ENCODE measurements at regions not wholly inside any gene's neighbourhood (a gene's known extent, or its start where the extent isn't known, plus 50 kb on each side); places are given as distances from the start of the nearest gene placed in this dataset.

DNA sequence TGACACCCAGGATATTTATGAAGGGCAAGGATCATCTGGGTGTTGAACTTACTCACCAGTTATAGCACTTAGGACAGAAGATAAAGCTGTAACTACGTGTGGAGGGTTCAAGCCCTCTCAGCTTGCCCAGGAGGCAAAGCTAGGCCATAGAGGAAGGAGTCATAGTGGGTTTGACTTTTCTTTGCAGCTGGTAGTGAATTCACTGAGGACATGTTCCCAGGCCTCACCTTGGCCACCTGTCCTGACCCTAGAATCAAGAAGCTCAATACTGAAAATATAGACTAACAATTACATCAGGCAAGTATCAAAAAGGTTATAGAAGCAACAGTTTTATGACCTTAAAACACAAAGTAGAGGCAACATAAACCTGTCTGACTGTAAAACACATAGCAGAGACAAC, 1207.7 kb downstream of the SLITRK1 start:
- no peaks in the 10 kb centered on the region for H3K9me3 ChIP-seq (ENCODE audit: control insufficient read depth in 3 of 3, low read length in 3 of 3)
- H3K27me3 ChIP-seq (ENCODE audit: control insufficient read depth in 3 of 3, insufficient read depth in 3 of 3, low read length in 3 of 3), result no peaks in the 10 kb centered on the region
- no peaks in the 10 kb centered on the region for H3K36me3 ChIP-seq (ENCODE audit: control insufficient read depth in 3 of 3, insufficient read depth in 3 of 3, low read length in 3 of 3)
- H3K9ac ChIP-seq (ENCODE audit: low read depth in 1 of 3, low read length in 3 of 3), result no peak overlapping the region
- no peak overlapping the region for H3K27ac ChIP-seq (ENCODE audit: low read depth, low read length)
- H3K4me1 ChIP-seq (ENCODE audit: control insufficient read depth in 3 of 3, insufficient read depth in 3 of 3, low read length in 3 of 3), result no peaks in the 10 kb centered on the region
- no peak overlapping the region for H3K4me3 ChIP-seq (ENCODE audit: low read length in 3 of 3)

DNA sequence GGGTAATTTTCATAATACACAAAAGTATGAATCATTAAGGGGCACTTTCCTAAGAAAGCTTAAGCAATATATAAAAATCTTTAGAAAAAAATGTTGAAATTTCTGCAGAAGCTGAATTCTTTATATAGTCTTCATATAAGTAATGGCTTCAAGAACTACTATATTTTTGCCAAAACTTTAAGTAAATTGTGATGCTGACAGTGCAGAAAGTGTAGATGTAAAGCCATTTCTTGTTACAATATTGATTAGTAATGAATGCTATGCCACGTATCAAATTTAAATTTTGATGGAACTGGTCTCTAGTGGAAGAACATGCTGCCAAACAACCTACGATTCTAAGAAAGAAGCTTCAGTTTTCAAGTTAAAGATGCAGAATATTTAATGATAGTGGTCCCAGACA, 1210.0 kb downstream of the SLITRK1 start:
- no peak overlapping the region for H3K9ac ChIP-seq (ENCODE audit: low read depth in 1 of 3, low read length in 3 of 3)
- H3K27ac ChIP-seq (ENCODE audit: low read depth, low read length), result no peak overlapping the region
- H3K27me3 ChIP-seq (ENCODE audit: control insufficient read depth in 3 of 3, insufficient read depth in 3 of 3, low read length in 3 of 3), result no peaks in the 10 kb centered on the region
- H3K9me3 ChIP-seq (ENCODE audit: control insufficient read depth in 3 of 3, low read length in 3 of 3), result no peaks in the 10 kb centered on the region
- H3K4me3 ChIP-seq (ENCODE audit: low read length in 3 of 3), result no peak overlapping the region
- no peaks in the 10 kb centered on the region for H3K36me3 ChIP-seq (ENCODE audit: control insufficient read depth in 3 of 3, insufficient read depth in 3 of 3, low read length in 3 of 3)
- H3K4me1 ChIP-seq (ENCODE audit: control insufficient read depth in 3 of 3, insufficient read depth in 3 of 3, low read length in 3 of 3), result no peaks in the 10 kb centered on the region

DNA sequence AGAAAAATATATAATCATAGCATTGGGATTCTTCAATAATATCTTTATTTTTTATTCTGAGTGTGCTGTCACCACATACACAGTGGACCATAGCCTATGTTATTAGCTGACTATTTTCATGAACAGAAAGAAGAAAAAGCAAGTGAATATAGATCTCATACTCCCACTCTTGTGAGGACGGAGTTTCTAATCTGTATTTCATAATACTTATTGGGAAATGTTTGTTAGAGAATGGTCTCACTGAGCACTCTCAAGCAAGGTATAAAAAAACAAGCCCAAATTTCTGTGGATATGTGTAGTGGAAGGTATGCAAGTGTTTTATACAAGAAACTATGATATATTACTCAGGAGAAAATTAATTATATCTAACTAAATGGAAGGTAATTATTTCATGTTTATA, 1218.1 kb downstream of the SLITRK1 start:
- Histone ChIP-seq H3K4me1 (ENCODE audit: control insufficient read depth in 3 of 3, insufficient read depth in 3 of 3, low read length in 3 of 3) (no peaks in the 10 kb centered on the region), H3K36me3 (ENCODE audit: control insufficient read depth in 3 of 3, insufficient read depth in 3 of 3, low read length in 3 of 3) (no peaks in the 10 kb centered on the region), H3K4me3 (ENCODE audit: low read length in 3 of 3) (no peak overlapping the region), H3K27ac (ENCODE audit: low read depth, low read length) (no peak overlapping the region), H3K9ac (ENCODE audit: low read depth in 1 of 3, low read length in 3 of 3) (no peak overlapping the region), H3K9me3 (ENCODE audit: control insufficient read depth in 3 of 3, low read length in 3 of 3) (no peaks in the 10 kb centered on the region), H3K27me3 (ENCODE audit: control insufficient read depth in 3 of 3, insufficient read depth in 3 of 3, low read length in 3 of 3) (no peaks in the 10 kb centered on the region)

DNA sequence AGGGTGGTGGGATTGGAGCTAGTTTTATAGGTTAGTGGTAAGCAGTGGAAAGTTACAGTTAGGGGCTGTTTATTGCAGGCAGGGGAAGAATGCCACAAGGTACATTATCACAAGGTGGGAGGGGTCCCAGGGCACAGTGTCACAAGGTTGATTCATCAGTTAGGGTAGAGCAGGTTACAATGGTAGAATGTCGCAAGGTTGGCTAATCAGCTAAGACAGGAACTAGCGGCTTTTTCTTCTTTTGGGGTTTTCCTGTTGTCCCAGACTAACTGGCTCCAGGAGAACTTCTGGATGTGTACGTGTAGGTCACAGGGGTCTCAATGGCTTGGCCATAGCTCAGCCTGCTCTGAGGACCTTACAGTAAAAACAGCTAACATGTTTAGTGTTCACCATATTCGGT, 1221.1 kb downstream of the SLITRK1 start:
- Histone ChIP-seq H3K4me3 (ENCODE audit: low read length in 3 of 3) (no peak overlapping the region), H3K27ac (ENCODE audit: low read depth, low read length) (no peak overlapping the region), H3K27me3 (ENCODE audit: control insufficient read depth in 3 of 3, insufficient read depth in 3 of 3, low read length in 3 of 3) (no peaks in the 10 kb centered on the region), H3K9me3 (ENCODE audit: control insufficient read depth in 3 of 3, low read length in 3 of 3) (no peaks in the 10 kb centered on the region), H3K36me3 (ENCODE audit: control insufficient read depth in 3 of 3, insufficient read depth in 3 of 3, low read length in 3 of 3) (no peaks in the 10 kb centered on the region), H3K4me1 (ENCODE audit: control insufficient read depth in 3 of 3, insufficient read depth in 3 of 3, low read length in 3 of 3) (no peaks in the 10 kb centered on the region), H3K9ac (ENCODE audit: low read depth in 1 of 3, low read length in 3 of 3) (no peak overlapping the region)

DNA sequence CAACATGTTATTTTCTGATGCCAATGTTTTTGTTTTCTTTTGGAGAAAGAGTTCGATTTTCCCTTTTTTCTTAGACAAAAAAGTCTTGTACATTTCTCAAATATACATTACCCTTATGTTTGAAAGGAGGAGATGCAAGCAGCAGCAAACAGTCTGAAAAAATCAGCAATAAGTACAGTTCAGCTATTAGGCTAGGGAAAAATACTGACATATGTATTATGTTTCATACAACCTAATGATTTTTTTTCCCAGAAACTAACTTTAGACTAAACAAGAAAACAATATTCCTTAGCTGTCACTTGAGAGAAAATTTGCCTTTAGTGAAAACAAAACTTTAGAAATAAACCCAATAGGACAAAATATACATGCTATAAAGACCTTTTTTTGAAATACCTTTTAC, 1223.5 kb downstream of the SLITRK1 start:
- Histone ChIP-seq H3K9me3 (ENCODE audit: control insufficient read depth in 3 of 3, low read length in 3 of 3) (no peaks in the 10 kb centered on the region), H3K9ac (ENCODE audit: low read depth in 1 of 3, low read length in 3 of 3) (no peak overlapping the region), H3K4me1 (ENCODE audit: control insufficient read depth in 3 of 3, insufficient read depth in 3 of 3, low read length in 3 of 3) (no peaks in the 10 kb centered on the region), H3K27me3 (ENCODE audit: control insufficient read depth in 3 of 3, insufficient read depth in 3 of 3, low read length in 3 of 3) (no peaks in the 10 kb centered on the region), H3K36me3 (ENCODE audit: control insufficient read depth in 3 of 3, insufficient read depth in 3 of 3, low read length in 3 of 3) (no peaks in the 10 kb centered on the region), H3K4me3 (ENCODE audit: low read length in 3 of 3) (no peak overlapping the region), H3K27ac (ENCODE audit: low read depth, low read length) (no peak overlapping the region)

DNA sequence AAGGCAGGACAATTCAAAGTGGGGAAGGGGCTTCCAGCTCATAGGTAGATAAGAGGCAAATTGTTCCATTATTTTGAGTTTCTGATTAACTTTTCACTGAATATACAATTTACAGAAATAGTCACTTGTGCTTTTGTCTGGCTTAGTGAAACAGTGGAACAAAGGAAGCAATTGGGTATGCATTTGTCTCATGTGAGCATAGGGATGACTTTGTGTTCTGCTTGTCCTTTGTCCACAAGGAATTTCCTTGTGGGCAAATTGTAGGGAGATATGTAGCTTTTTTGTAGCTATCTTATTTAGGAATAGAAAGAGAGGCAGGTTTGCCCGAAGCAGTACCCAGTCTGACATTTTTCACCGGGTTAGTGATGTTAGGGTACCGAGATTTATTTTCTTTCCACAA, 1224.8 kb downstream of the SLITRK1 start:
- no peak overlapping the region for H3K27ac ChIP-seq (ENCODE audit: low read depth, low read length)
- no peaks in the 10 kb centered on the region for H3K27me3 ChIP-seq (ENCODE audit: control insufficient read depth in 3 of 3, insufficient read depth in 3 of 3, low read length in 3 of 3)
- H3K4me3 ChIP-seq (ENCODE audit: low read length in 3 of 3), result no peak overlapping the region
- no peaks in the 10 kb centered on the region for H3K9me3 ChIP-seq (ENCODE audit: control insufficient read depth in 3 of 3, low read length in 3 of 3)
- no peak overlapping the region for H3K9ac ChIP-seq (ENCODE audit: low read depth in 1 of 3, low read length in 3 of 3)
- no peaks in the 10 kb centered on the region for H3K4me1 ChIP-seq (ENCODE audit: control insufficient read depth in 3 of 3, insufficient read depth in 3 of 3, low read length in 3 of 3)
- H3K36me3 ChIP-seq (ENCODE audit: control insufficient read depth in 3 of 3, insufficient read depth in 3 of 3, low read length in 3 of 3), result no peaks in the 10 kb centered on the region

DNA sequence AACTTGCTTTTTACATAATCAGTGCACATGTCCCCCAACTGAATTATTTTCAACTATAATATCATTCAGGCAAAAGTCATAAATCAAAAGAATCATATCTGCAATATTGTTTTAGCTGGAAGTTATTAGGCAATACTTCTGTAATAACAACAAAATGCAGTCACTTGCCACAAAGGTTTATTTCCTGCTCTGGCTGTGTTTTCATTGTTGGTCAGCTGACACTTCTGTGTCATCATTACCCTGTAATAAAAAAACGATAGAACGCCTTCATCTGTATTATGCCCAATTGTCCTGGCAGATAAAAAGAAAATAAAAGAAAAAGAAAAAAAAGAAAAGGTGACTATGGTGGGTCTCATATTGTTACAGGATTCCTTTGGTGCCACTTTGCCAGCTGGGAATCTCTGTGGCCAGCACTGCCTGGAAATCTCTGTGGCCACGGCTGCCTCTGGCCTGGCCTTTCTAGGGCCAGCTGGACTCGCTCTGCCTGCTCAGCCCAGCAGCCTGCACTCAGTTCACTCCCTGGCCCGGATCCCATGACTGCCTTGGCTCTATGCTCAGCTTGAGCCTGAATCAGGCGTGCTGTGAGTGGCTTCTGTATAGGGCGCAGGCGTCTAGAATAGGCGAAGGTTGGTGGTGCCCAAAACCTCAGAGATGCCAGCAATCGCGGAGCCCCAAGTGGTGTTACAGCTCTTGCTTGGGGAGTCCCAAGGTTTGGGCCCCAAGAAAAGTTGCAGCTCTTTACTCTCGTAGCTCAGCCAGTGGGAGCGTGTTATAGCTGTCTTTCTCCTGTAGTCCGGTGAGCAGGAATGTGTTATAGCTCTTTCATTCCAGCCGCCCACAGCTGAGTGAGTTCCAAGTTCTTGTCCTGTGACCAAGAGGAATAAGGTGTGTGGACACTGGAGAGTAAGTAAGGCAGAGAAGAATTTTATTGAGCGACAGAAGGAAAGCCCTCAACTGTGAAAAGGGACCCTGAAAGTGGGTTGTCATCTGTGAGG, 1227.1 kb downstream of the SLITRK1 start:
- no peaks in the 10 kb centered on the region for H3K36me3 ChIP-seq (ENCODE audit: control insufficient read depth in 3 of 3, insufficient read depth in 3 of 3, low read length in 3 of 3)
- H3K4me3 ChIP-seq (ENCODE audit: low read length in 3 of 3), result no peak overlapping the region
- no peak overlapping the region for H3K27ac ChIP-seq (ENCODE audit: low read depth, low read length)
- H3K9ac ChIP-seq (ENCODE audit: low read depth in 1 of 3, low read length in 3 of 3), result no peak overlapping the region
- no peaks in the 10 kb centered on the region for H3K9me3 ChIP-seq (ENCODE audit: control insufficient read depth in 3 of 3, low read length in 3 of 3)
- no peaks in the 10 kb centered on the region for H3K4me1 ChIP-seq (ENCODE audit: control insufficient read depth in 3 of 3, insufficient read depth in 3 of 3, low read length in 3 of 3)
- no peaks in the 10 kb centered on the region for H3K27me3 ChIP-seq (ENCODE audit: control insufficient read depth in 3 of 3, insufficient read depth in 3 of 3, low read length in 3 of 3)

DNA sequence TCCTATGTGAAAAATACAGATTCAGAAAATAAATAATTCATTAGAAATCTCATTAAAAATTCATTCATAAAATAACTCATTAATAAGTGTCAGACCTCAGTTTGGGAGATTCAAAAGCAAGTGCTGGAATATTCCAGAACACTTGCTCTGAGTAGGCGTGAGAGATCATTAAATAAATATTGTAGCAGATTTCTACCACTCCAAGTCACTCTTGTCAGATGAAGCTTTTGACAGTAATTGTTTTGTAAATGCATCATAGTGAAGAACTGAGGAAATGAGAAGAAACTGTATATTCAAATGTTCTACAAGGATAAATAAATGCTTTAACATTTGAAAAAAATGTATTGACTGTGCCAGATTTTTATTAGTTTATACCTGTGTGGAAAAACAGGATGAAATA, 1228.1 kb downstream of the SLITRK1 start:
- no peaks in the 10 kb centered on the region for H3K9me3 ChIP-seq (ENCODE audit: control insufficient read depth in 3 of 3, low read length in 3 of 3)
- no peak overlapping the region for H3K9ac ChIP-seq (ENCODE audit: low read depth in 1 of 3, low read length in 3 of 3)
- H3K4me1 ChIP-seq (ENCODE audit: control insufficient read depth in 3 of 3, insufficient read depth in 3 of 3, low read length in 3 of 3), result no peaks in the 10 kb centered on the region
- no peaks in the 10 kb centered on the region for H3K27me3 ChIP-seq (ENCODE audit: control insufficient read depth in 3 of 3, insufficient read depth in 3 of 3, low read length in 3 of 3)
- H3K27ac ChIP-seq (ENCODE audit: low read depth, low read length), result no peak overlapping the region
- H3K4me3 ChIP-seq (ENCODE audit: low read length in 3 of 3), result no peak overlapping the region
- no peaks in the 10 kb centered on the region for H3K36me3 ChIP-seq (ENCODE audit: control insufficient read depth in 3 of 3, insufficient read depth in 3 of 3, low read length in 3 of 3)

DNA sequence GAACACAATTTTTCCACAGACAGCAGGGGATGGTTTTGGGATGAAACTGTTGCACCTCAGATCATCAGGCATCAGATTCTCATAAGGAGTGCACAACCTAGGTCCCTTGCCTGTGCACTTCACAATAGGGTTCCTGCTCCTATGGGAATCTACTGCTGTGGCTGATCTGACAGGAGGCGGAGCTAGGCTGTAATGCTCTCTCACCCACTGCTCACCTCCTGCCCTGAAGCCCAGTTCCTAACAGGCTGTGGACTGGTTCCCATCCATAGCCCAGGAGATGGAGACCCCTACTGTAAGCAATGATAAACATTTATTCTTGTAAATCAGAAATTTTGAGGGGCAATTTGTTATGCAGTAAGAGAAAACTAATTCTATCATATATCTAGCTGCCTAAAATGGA, 1234.7 kb downstream of the SLITRK1 start:
- Histone ChIP-seq H3K9ac (ENCODE audit: low read depth in 1 of 3, low read length in 3 of 3) (no peak overlapping the region), H3K4me1 (ENCODE audit: control insufficient read depth in 3 of 3, insufficient read depth in 3 of 3, low read length in 3 of 3) (no peaks in the 10 kb centered on the region), H3K36me3 (ENCODE audit: control insufficient read depth in 3 of 3, insufficient read depth in 3 of 3, low read length in 3 of 3) (no peaks in the 10 kb centered on the region), H3K9me3 (ENCODE audit: control insufficient read depth in 3 of 3, low read length in 3 of 3) (no peaks in the 10 kb centered on the region), H3K27me3 (ENCODE audit: control insufficient read depth in 3 of 3, insufficient read depth in 3 of 3, low read length in 3 of 3) (no peaks in the 10 kb centered on the region), H3K27ac (ENCODE audit: low read depth, low read length) (no peak overlapping the region), H3K4me3 (ENCODE audit: low read length in 3 of 3) (no peak overlapping the region)

DNA sequence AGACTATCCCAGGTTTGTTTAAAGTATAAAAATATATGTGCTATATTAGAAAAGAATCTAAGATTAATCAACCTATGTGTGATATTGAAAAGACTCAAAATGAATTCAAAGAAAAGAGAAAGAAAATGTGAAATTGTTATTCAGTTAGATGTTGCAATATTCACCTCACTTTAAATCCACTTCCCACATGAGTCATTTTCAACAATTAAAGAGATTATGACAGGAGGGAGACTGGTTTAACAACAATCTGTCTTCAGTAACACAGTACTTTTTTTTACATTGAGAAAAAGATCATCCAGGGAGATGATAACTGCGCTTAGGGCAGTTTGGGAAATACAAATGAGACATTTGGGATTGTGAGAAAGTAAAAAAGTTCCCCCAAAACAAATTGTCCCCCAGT, 1246.2 kb downstream of the SLITRK1 start:
- H3K36me3 ChIP-seq (ENCODE audit: control insufficient read depth in 3 of 3, insufficient read depth in 3 of 3, low read length in 3 of 3), result no peaks in the 10 kb centered on the region
- no peak overlapping the region for H3K4me3 ChIP-seq (ENCODE audit: low read length in 3 of 3)
- H3K9me3 ChIP-seq (ENCODE audit: control insufficient read depth in 3 of 3, low read length in 3 of 3), result no peaks in the 10 kb centered on the region
- no peaks in the 10 kb centered on the region for H3K4me1 ChIP-seq (ENCODE audit: control insufficient read depth in 3 of 3, insufficient read depth in 3 of 3, low read length in 3 of 3)
- no peak overlapping the region for H3K9ac ChIP-seq (ENCODE audit: low read depth in 1 of 3, low read length in 3 of 3)
- H3K27me3 ChIP-seq (ENCODE audit: control insufficient read depth in 3 of 3, insufficient read depth in 3 of 3, low read length in 3 of 3), result peaks cover 0 to 2% (median 0%) of the 10 kb centered on the region in 3 donors
- no peak overlapping the region for H3K27ac ChIP-seq (ENCODE audit: low read depth, low read length)
